NCI-H524 treated with DMSO at 0.1 percent for 48 hours (cell line): ENCODE measurements at regions not wholly inside any gene's neighbourhood (a gene's known extent, or its start where the extent isn't known, plus 50 kb on each side); places are given as distances from the start of the nearest gene placed in this dataset.

Experiments used
- DNase-seq: peaks from one replicate; lab custom pipeline; 2025; lab: John Stamatoyannopoulos, UW

DNA sequence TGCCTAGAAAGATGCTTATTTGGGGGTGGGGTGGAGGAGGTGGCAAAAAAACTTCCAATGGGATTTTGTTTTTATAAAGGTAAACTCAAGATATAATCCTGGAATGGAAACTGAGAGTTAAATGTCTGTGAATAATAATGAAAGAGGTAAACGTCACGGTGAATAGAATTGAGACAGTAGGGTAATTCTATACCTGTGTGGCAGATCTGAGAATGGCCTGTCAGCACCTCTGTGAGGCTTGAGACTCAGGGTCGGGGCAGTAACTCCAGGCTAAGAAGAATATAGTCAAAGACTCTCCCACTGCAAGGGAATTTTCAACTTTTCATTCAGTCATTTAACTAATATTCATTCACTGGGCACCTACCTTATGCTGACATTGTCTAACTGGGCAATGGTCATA is 581.2 kb upstream of the ZNF608 start:
- DNase-seq, result no peak

- DNase-seq, result no peak
Observed at GRCh38 chr5:125331987-125332598, 585.7 kb upstream of the ZNF608 start.

GRCh38 chr5:125333416-125333815 is 587.0 kb upstream of the ZNF608 start:
- DNase-seq, result no peak

DNA sequence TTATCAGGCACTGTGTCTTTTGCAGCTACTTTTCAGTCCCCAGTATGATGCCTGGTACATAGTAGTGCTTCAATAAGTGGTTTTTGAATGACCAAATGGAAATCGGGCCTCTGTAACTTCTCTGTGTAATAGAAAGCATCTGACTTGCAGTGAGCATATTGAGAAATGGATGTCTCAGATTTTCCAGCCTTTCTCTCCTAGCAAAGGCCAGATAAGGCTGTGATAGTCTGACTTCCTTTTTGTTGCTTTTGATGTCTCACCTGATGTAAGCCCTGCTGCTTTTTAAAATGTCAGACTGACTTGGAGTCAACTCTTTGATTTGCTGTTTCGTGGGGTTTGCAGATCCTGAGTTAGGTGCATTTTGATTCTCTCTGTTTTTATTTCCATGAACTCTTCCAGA is 590.0 kb upstream of the ZNF608 start:
- no peak for DNase-seq

DNA sequence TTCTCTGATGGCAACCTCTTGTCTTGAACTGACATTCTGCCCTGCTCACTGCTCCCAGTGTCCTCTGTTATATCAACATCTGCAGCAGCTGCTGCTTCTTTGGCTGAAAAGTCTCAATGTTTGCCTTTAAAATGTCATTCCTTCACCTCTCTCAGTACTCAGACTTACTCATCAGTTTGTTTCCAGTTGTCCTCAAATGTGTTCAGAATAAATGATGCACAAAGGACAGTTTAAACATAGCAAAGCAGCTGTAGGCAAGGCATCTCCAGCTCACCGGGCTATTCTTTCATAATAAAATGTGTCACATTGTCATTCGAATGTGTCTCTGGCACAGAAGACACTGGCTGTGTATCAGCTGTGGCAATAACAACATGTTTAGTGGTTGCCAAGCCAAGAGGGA is 590.9 kb upstream of the ZNF608 start:
- no peak for DNase-seq

- no peak for DNase-seq
Observed at GRCh38 chr5:125338440-125339174, 592.2 kb upstream of the ZNF608 start.

GRCh38 chr5:125341436-125341835 is 595.0 kb upstream of the ZNF608 start:
- DNase-seq, result no peak

DNA sequence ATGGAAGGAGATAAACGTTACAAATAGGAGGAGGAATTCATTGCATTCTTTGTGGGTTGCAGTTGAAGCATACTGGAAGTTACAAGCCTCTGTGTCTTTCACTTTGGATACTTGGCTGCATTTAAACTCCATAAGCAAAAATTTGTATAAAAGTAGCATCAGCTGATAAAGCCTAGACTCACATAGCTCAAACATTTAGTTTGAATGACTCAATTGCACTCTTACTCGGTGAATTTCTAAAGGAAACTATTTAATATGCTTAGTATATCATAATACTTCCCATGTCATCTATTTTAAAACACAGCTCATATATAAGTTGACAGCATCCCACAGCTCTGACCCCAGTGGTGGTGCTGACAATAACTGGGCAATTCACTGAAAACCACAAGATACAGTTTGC is 596.6 kb upstream of the ZNF608 start:
- DNase-seq, result no peak

DNA sequence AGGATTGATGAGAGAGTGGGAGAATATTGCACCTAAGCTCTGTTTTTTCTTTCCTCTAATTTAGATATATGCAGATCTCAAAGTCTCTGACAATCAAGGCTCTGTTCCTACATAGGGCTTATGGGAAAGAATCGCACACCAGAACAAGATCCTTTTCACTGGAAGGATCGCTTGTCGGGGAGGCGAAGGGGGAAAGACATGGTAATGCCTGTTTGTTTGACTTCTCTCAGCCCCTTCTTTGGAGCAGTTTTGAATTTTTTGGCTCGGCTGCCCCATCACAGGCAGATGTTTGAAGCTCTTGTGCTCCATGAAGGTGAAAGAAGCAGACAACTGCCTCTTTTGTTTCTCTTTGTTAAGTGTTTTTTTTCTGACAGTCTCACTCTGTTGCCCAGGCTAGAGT is 599.9 kb upstream of the ZNF608 start:
- no peak for DNase-seq

DNA sequence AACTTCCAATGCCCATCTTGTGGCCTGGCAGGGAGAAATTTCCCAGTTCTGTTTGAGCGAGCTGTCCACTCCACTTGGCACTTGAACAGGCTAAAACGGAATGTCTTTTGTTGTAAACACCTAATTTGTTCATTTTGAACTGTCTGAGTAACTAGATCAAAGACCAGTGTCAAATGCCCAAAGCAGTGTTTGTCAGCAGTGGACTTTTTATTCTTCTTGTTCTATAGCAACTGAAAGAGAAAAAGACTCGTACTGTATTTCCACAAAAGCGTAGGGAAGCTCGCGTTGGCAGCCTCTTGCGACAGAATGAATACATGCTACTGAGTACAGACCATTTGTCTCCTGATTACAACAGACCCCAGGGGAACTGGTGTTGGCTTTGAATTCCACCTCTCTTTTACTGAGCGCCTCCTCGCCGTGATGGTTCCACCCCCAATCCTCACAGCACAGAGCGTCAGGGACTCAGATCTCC is 601.8 kb upstream of the ZNF608 start:
- DNase-seq, result no peak

GRCh38 chr5:125348936-125349831 is 602.7 kb upstream of the ZNF608 start:
- DNase-seq, result no peak

DNA sequence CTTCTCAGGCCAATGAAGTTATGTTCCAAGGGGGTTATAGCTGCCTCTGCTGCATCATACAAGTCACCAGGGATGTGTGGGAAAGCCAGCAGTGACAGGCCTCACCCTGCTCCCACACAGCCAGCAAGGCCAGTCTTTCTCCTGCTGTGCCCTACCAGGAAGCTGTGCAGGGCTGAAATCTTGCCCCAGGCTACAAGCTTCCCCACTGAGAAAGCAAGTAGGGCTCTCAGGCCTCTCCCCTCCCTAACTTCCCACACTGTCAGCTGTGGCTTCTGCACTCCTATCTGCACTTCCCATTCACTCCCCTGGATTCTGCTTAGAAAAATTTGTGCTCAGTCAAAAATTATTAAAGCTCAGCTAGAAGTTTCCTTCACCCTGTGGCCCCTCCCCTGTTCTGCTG is 611.2 kb upstream of the ZNF608 start:
- DNase-seq, result no peak

GRCh38 chr5:125365747-125366146 is 619.3 kb upstream of the ZNF608 start:
- DNase-seq, result no peak

- DNase-seq, result no peak
Observed at GRCh38 chr5:125367702-125368101, 621.3 kb upstream of the ZNF608 start.

- DNase-seq, result no peak
Observed at GRCh38 chr5:125370461-125371205, 624.2 kb upstream of the ZNF608 start.

GRCh38 chr5:125372694-125373631 is 626.5 kb upstream of the ZNF608 start:
- peak; percentile 82 for DNase-seq

DNA sequence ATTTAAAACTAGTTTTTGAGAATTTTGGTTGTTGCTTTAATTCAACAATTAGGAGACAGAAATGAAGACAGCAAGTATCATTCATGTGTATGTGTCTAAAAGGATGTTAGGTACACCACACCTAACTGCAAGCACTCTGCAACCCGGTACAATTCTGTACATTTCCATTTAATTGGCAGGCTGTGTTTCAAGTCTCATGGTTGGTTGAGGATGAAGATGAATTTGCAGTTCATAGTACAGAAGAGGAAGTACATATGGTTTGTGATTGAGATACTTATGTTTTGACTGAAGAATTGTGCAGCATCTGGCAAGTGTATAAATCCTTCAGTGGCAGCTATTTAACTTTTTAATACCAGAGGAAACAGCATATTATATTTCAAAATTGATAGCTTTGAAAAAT is 628.7 kb upstream of the ZNF608 start:
- DNase-seq, result peak; percentile 87

DNA sequence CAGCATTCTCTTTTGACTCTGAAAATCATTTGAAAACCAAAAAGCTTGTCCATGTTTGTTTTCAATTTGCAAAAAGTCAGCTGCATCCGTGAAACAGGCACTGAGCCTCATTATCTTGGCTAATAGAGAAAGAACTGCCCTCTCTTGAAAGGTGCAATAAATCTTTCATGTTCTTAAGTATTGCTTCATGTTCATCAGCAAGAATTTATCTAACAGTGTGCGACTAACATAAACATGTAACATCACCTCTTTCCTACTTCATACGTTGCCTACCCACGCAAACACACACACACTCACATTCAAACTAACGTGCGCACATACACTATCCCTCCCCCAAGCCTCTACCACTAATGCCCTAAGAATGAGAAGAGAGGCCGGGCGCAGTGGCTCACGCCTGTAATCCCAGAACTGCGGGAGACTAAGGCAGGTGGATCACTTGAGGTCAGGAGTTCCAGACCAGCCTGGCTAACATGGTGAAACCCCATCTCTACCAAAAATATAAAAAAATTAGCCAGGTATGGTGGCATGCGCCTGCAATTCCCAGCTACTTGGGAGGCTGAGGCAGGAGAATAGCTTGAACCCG is 629.7 kb upstream of the ZNF608 start:
- DNase-seq, result no peak

DNA sequence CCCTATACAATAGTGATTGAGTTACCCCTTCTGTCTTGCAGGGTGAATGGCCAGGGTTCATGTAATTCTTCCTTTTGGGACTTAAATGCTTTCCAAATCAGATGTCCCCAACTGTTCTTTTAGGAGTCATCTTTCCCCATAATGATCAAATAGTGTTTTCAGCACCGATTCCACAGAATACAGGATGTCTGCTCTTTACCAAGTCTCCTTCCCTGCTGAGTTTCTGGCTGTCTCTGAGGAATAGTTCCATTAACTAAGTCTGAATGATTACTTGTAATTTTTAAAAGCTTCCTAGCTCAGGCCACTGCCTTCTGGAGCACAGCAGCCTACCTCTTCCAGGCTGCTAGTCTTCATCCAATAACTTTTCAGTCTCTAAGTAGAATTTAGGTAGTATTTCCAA is 630.7 kb upstream of the ZNF608 start:
- DNase-seq, result no peak

DNA sequence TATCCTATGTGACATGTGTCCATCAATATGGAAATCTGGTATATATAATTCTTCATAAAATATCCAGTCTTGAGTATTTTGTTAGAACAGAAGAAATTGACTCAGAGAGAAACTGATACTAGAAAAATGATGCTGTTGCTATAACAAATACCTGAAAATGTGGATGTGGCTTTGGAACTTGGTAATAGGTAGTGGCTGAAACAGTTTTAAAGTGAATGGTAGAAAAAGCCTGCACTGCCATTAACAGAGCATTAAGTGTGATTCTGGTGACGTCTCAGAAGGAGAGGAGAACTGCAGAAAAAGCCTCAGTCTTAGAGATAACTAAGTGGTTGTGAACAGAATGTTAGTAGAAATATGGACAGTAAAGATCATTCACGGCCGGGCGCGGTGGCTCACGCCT is 634.9 kb upstream of the ZNF608 start:
- DNase-seq, result no peak

DNA sequence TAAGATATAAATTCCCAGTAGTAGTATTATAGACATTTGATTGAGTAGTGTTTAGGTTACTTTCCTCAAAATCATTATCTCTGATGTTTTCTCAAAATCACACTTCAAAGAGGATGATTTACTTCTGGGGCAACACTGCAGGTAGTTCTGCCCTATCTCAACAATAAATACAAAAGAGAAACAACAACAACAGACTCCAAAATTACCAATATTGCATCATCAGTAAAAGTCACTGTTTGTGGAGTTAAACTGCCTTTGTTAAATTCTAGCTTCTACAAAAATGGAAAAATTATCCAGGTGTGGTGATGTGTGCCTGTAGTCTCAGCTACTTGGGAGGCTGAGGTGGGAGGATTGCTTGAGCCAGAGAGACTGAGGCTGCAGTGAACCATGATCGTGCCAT is 637.6 kb upstream of the ZNF608 start:
- no peak for DNase-seq
